ENCODE measurements at regions not wholly inside any gene's neighbourhood (a gene's known extent, or its start where the extent isn't known, plus 50 kb on each side); places are given as distances from the start of the nearest gene placed in this dataset.

GRCh38 chr12:128133321-128134073 lies 133.5 kb upstream of the TMEM132C start:
- TF ChIP-seq POLR2A (IDR thresholded peaks at IDR 0.05) (no peak), CTCF (IDR thresholded peaks at IDR 0.05) (no peak)

Measured in heart left ventricle (tissue), 13 donors.